NCI-H524 (cell line): ENCODE measurements at regions not wholly inside any gene's neighbourhood (a gene's known extent, or its start where the extent isn't known, plus 50 kb on each side); places are given as distances from the start of the nearest gene placed in this dataset.
"Not testable (repeated sequence)": the region's sequence is repeated elsewhere in the genome, so short reads cannot be mapped to it uniquely, and the experiment has no call there.

Experiments used
- DNase-seq, 2 experiments: peaks; one replicate each; lab custom pipeline; 2025; lab: John Stamatoyannopoulos, UW

DNA sequence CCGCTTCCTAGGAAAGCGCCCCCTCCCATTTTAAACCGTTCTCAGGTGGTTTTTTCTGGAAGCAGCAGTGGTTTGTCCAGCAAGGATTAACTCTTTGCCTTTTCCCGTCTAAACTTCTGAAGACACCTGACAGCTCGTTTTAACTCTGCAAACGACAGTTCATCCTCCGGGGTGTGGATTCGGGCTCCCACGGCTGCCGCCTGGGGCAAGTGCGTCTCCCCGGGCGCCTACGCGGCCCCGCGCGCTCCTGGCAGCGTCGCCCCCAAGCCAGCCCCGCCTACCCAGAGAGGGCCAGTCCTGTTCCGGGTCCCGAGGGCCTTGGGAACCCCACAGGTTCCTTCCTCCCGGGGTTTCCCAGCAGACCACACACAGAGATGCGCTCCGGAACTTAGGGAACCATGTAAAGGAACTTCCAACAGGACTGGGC is 54.4 kb downstream of the PRR18 start:
- no peak for DNase-seq

DNA sequence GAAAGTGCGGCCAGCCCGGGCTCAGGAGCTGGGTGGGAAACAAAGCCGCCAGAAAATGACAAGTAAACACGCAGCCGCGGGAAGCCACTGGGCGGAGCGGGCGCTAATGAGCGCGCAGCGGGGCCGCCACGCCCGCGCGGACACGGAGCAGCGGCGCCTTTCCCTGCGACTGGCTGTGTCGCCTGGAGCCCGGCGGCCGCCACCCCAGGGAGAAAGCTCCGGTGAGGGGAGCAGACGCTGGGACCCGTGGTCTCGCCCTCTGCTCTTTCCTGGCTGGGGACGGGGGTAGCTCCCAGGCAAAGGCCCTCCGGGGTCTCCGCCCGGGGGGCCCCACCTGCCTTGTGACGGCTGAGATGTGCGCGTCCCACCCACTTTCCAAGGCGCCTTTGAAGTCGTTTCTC is 54.9 kb downstream of the PRR18 start:
- peak in 1 of 2 experiments; percentile 53 for DNase-seq

DNA sequence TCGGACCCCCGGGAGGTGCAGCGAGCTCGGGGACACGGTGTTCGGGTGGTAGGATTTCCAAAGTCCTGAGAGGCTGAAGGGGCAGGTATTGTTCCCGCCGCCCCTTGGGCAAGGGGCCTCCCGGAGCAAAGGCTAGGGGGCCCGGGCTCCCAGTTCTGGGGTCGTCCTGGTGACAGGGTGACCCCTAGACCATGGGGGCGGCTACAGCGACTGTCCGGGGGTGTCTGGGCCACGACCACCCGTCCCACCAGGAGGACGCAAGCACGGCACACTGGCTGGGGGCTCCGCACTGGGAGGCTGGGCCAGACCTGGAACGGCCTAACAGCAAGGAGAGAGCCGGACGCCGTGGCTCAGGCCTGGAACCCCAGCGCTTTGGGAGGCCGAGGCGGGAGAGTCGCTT is 55.6 kb downstream of the PRR18 start:
- DNase-seq = no peak

DNA sequence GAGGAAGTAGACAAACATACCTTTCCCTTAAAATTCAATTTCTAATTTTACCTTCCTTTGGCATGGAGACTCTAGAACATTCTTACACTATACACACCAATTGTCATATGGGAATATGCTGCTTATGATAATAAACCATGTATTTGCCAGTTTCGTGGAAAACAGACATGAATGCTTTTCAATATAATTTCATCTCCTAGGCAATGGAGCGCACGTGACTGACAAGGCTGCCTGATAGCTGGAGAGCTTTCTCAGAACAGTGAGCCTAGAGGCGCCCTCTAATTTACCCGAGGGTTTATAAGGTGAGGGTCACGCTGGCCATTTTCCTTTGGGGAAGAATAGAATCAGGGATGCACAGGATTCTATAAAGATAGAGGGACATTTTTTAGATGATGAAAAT is 56.5 kb downstream of the PRR18 start:
- DNase-seq = no peak

DNA sequence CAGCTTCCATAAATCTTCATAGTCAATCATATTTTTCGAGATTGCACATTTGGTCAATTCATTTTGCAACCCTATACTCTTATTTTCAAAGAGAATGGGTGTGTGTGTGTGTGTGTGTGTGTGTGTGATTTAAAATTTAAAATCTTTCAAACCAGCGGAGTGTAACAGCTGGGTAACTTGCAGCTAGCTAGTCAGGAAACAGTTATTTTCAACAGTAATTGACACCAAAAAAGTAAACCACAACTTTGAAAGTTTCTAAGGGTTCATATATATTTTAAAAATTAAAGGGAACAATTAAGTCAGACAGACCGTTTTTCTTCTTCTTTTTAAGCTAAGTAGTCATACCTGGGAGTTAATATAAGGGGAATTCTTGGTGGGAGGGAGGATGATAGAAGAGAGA is 57.0 kb downstream of the PRR18 start:
- DNase-seq = no peak

DNA sequence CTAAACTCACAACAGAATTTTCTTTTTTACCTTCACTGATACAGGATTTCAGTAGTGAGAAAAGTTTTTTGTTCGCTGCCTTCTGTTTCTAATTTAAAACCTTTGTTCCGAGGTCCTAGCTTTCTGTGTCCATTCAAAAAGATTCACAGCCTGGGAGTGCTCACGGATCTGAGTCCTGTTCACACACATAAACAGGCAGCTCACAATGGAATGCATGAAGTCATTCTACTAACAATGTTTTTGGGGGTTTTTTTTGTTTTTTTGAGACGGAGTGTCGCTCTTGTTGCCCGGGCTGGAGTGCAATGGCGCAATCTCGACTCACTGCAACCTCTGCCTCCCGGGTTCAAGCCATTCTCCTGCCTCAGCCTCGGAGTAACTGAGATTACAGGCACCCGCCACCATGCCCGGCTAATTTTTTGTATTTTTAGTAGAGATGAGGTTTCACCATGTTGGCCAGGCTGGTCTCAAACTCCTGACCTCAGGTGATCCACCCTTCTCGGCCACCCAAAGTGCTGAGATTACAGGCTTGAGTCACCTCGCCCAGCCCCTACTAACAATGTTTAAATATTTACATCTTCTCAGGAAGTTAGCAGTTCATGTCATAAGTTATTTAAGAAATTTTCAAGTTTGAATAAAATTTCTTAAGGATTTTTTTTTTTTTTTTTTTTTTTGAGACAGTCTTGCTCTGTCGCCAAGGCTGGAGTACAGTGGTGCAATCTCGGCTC is 59.0 kb downstream of the PRR18 start:
- not testable (repeated sequence) for DNase-seq

DNA sequence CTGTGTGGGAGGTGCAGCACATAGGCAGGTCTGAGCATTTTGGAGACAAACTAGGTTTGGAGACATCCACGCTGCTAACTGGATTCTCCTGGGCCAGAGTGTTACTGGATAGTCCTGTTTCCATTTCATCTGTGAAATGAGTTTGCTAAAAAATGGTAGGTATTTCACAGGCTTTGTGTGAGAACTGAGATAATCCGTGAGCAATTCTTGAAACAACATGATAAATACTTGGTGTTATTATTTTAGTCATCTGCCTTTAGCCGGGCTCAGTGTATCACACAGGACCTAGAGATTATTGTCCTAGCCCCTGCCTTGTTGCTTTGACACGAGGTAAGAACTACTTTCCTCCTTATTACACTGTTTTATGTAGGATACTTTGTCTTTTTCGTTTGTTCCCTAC is 63.0 kb downstream of the PRR18 start:
- DNase-seq = no peak

DNA sequence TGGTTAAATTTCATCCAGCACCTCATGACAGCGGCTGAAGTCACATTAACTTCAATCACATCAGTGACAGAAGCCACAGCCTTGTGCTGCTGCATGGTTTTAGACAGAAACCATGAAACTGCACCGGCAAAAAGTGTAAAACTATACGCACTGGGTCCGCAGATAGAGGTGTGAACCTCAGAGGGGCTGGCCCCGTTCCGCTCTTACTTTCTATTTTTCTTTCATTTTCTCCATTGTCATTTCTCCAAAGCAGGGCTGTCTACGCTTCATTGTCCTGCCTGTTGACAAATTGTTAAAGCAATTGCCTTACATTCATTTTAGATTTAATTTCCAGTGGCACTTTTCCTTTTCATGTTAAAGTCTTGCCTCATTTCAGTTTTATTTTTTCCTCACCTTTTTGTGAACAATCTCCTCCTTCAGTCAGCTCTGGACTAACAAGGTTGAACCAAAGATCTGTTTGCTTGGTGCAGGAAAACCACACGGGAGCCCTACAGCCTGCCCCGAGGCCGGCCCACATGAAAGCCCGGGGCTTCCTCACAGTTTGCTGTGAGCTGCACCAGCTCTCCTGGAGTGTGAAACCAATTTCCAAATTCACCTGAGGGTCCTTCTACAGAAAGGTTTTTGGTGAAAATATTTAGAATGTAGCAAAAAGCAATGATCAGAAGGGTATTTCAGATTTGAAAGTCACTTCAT is 63.7 kb downstream of the PRR18 start:
- no peak for DNase-seq

DNA sequence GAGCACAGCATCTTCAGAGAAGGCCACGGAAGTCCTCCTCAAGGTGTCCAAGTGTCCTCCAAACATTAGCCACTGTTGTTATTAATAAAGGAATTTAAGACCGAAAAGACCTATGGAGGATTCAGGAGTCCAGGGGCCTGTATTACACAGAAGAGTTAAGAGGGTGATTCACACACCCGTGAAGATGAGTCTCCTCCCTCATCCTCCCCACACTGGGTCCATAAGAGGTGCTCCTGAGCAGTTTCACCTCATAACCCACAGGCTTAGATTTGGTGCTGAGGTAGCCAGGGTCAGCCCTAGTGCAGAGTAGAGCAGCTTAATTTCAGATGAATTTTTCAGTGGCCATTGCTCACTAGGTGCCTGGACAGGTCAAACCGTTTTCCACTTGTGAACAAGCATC is 65.3 kb downstream of the PRR18 start:
- DNase-seq = no peak

DNA sequence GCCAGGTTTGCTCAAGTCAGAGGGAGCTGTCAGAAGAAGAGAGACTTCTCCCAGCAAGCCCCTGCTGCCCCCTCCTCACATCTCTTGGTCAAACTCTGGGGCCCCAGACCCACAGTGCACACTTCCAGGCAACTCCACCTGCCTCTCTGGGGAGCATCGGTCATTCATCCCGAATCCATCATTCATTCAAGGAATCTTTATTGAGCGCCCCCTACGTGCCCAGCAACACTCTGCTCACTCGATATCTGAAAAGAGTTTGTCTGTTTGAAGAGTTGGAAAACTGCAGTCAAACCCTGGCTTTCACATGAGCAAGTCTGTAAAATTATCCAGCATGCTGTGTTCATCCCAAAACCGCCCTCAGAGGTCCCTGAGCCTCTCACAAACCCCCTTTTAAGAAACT is 66.2 kb downstream of the PRR18 start:
- no peak for DNase-seq

DNA sequence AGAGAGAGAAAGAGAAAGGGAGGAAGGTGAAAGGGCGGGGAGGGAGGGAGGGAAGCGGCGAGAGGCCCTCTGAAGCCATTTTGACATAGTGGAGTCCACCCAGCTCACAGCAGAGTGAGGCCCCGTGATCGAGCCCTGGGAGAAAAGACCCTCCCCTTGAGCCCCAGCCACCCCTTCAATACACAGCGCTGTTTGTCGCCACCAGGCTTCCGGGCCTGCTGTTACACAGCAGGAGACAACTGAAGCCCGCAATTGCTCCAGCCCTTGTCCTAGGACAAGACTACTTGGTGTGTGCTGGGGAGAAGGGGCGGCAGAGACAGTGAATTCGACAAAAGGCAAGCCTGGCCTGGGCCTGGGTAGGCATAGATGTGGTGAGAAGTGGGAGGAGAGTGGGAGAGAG is 67.3 kb downstream of the PRR18 start:
- DNase-seq = peak in 1 of 2 experiments; percentile 33

DNA sequence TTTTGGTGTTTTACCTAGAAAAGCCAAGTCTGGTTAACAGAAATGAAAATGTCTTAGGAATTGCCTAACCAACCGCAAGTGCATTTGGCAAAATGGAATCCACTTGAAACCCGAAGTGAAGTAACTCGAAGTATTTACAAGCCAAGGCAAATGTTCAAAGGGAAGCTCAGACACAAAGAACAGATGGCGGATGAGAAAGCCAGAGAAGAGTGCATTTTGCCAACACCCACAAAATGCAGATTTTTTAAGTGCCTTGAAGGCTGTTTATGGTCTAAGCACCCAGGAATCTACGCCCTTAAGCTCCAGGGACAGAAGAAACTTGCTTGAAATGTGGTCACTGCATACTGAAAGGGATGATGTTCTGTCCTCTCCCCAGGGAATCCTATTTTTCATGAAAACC is 70.0 kb upstream of the TBXT start:
- DNase-seq = peak in 1 of 2 experiments; percentile 45

DNA sequence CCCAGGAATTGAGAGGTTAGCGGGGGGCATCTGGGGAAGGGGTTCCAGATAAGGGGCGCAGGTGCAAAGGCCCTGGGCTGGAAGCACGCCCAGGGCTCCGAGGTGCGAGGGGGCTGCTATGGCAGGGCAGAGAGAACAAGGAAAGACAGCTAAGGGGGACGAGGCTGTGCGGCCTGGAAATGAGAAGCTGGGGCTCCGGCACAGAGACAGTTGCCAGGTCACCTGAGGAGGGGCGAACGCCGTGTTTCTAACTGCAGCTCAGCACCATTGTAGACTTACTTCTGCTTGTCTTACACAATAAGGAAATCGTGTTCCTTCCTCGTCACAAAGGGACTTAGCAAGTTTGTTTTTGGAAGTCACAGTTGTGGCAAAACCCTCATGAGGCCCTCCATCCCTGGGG is 68.9 kb upstream of the TBXT start:
- DNase-seq = no peak

DNA sequence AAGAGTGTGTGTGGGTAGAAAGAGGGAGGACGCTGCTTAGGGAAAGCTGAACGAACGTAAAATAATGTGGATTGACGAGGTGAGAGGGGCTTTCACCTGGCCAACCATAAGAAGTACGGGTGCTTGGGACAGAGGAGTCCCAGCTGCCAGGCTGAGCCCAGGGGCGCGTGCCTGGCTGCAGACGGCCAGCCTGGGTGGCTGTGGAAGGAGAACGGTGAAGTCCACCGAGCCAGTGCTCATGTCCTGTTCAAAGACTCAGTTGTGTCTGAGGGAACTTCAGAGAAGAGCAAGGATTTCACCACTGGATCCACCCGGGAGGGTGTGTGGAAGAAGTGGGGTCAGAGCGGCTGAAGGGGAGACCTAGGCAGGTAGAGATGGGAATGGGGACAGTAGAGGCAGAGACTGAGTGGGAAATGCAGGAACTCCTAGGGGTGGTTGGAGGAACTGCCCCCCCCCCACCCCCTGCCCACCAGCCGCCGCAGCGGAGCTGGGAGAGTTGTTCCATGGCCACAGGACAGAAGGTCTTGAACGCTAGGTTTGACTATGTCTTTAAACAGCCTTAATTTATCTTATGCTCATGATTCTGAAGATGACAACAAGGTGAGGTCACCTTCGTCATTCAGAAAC is 68.1 kb upstream of the TBXT start:
- no peak for DNase-seq

DNA sequence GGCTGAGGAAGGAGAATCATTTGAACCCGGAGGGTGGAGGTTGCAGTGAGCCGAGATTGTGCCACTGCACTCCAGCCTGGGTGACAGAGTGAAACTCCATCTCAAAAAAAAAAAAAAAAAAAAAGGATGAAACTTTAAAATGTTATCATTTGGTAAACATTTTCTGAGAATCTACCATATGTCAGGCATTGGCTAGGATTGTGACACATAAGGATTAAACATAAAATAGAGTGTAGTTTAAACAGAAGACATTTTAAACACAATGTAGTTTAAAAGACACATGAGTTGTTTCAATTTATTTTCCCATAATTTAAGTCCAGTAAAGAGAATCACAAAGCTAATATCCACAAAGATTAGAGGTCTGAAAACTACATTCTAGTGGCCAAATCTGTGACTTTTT is 63.5 kb upstream of the TBXT start:
- not testable (repeated sequence) for DNase-seq

DNA sequence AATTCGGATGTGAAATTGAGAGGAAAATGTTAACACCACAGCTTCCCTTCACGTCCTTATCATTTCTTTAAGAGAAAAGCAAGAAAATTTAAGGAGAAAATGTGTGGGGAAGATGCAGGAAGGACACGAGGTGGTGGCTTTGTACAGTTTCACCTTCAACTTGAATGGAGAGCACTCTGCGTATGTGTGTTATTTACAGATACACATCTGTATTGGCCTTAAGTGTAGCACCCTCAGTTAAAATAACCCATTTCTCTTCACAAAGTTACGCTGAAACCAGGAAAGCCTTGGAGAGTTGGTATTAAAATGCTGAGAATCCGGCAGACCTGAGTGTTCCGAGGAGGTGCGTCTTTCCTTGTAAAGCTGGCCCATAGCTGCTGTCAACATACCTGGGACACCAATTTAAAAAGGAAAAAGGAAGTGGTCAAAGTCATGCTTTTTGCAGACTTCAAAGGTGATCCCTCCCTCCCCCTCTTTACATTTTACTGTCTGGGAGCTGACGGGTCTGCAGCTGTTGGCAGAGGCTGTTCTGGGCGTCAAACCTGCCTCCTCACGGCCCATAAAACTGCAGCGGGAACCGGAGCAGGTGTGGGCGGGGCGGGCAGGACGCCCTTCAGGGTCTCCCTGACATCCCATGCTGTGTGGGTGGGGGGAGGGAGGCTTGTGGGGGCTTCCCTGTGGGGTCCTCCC is 61.3 kb upstream of the TBXT start:
- DNase-seq = no peak

DNA sequence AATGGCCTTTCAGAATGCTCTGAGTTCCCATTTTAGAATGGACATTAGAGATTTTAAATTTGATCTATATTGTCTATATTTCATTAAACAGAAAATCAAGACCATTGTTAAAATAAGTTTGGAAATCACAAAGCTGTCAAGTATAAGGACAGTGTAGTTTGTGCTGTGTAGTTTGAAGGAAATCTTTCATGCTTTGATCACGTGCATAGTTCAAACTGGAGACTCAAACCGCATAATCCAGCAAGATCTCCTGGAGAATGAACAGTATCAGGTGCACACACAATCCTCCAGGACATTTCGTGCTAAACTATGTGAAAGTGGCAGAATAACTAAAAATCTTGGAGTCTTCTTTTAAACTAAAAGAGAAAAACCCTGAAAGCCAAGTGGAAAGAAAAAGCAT is 60.8 kb upstream of the TBXT start:
- DNase-seq = no peak

DNA sequence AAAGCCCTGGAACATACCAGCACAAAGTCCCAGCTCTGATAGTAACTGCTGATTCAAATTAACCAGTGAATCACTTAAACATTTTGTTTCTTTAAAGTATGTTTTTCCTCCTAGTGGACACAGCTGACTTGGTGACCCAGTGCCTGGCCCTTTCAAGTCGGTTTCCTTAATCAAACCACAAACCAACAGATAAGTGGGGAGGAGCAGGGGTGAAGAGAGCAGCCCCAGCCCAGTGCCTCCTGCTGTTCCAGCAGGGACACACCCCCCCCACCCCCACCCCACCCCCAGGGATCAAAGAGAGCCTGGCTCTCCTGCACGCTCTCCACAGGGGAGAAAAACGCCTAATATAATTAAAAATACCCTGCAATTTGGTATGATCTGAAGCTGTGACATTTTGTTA is 55.4 kb upstream of the TBXT start:
- DNase-seq = no peak

DNA sequence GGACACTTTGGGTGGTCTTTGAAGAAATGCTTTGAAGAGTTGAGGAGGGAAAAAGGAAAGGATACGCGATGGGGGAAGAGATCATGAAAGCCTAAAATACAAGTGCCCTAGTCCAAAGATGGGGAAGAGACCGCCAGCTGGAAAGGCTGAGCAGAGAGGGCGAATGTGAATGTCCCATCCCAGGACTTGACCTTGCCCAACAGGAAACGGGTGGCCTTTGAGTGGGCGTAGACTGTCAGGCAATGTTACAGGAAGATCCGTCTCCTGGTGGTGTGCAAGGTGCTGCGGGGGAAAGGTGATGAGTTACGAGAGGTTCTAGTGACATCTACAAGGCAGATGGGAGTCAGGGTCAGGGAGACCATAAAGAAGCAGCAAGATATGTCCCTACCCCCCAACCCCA is 55.0 kb upstream of the TBXT start:
- no peak for DNase-seq

DNA sequence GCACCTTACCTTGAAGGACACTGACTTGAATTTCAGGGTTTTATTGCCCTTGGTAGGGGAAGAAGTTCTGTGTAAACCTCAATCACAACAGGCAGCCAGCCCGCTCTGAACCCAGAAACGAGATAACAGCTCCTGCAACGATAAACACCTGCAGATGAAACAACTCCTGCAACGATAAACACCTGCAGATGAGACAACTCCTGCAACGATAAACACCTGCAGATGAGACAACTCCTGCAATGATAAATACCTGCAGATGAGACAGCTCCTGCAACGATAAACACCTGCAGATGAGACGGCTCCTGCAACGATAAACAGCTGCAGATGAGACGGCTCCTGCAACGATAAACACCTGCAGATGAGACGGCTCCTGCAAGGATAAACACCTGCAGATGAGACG is 54.0 kb upstream of the TBXT start:
- no peak for DNase-seq

DNA sequence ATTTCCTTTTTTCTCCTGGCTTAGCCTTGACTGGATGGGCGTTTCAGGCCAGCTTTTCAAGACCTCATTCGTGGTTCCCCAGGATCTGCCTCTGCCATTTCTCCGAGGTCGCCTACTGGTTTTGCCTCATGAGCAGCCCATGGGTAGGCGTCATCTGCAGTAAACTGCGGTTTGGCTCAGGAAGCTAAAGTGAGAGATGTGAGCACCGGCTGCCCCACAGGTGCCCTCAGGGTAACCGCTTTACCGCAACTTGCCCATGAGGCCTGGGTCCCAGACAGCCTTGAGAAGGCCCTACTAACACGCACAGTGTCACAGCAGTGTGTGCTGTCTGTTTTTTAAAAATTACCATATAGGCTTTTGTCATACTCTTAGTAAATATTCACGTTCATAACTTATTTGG is 53.4 kb upstream of the TBXT start:
- no peak for DNase-seq
